Mesendoderm (in vitro differentiated cells): ENCODE measurements at regions not wholly inside any gene's neighbourhood (a gene's known extent, or its start where the extent isn't known, plus 50 kb on each side); places are given as distances from the start of the nearest gene placed in this dataset.

Source experiments
- DNase-seq: peaks from one replicate; pipeline ENCODE4 v3.0.0; 2013
- H2AK5ac ChIP-seq: 2 replicates; pipeline ENCODE4 v1.6.1; 2013; ENCODE audit warnings: low read length, inconsistent platforms
- H2BK120ac ChIP-seq: 2 replicates; pipeline ENCODE4 v1.6.1; 2013; ENCODE audit warnings: low read depth, mild to moderate bottlenecking, low read length, moderate library complexity, mixed read lengths
- H2BK15ac ChIP-seq: replicated peaks from 2 replicates; pipeline ENCODE4 v1.6.1; 2013; ENCODE audit warnings: low read depth, mild to moderate bottlenecking, moderate library complexity
- H2BK5ac ChIP-seq: 2 replicates; pipeline ENCODE4 v1.6.1; 2013; ENCODE audit warnings: low read length, inconsistent platforms
- H3K18ac ChIP-seq: 2 replicates; pipeline ENCODE4 v1.6.1; 2013; ENCODE audit warnings: mild to moderate bottlenecking, low read length, mixed read lengths
- H3K23ac ChIP-seq: one replicate; pipeline ENCODE4 v1.6.1; 2013; ENCODE audit warnings: low read length
- H3K27ac ChIP-seq: 2 replicates; pipeline ENCODE4 v1.5.1; 2013; ENCODE audit warnings: low read depth, mild to moderate bottlenecking, inconsistent platforms, low read length, moderate library complexity
- H3K27me3 ChIP-seq: 2 replicates; pipeline ENCODE4 v1.6.1; 2013; ENCODE audit warnings: low read length, control low read depth, mild to moderate bottlenecking, inconsistent platforms; ENCODE audit not compliant: insufficient read depth, poor library complexity
- H3K36me3 ChIP-seq: 2 replicates; pipeline ENCODE4 v1.6.1; 2013; ENCODE audit warnings: low read length, inconsistent platforms; ENCODE audit not compliant: control insufficient read depth, insufficient read depth
- H3K4ac ChIP-seq: one replicate; pipeline ENCODE4 v1.6.1; 2013; ENCODE audit warnings: low read depth, mild to moderate bottlenecking, low read length, moderate library complexity
- H3K4me1 ChIP-seq: 2 replicates; pipeline ENCODE4 v1.6.1; 2013; ENCODE audit warnings: low read depth, low read length, inconsistent platforms; ENCODE audit not compliant: control insufficient read depth
- H3K4me2 ChIP-seq: 2 replicates; pipeline ENCODE4 v1.6.1; 2013; ENCODE audit warnings: low read length
- H3K4me3 ChIP-seq: 2 replicates; pipeline ENCODE4 v1.5.1; 2013; ENCODE audit warnings: mild to moderate bottlenecking, low read length
- H3K56ac ChIP-seq: one replicate; pipeline ENCODE4 v1.6.1; 2013; ENCODE audit warnings: low read length
- H3K79me1 ChIP-seq: 2 replicates; pipeline ENCODE4 v1.6.1; 2013; ENCODE audit warnings: low read length, inconsistent platforms
- H3K79me2 ChIP-seq: 2 replicates; pipeline ENCODE4 v1.6.1; 2013; ENCODE audit warnings: mild to moderate bottlenecking, low read length; ENCODE audit not compliant: control insufficient read depth, insufficient read depth
- H3K9ac ChIP-seq: 2 replicates; pipeline ENCODE4 v1.6.1; 2013; ENCODE audit warnings: low read length, inconsistent platforms
- H4K5ac ChIP-seq: one replicate; pipeline ENCODE4 v1.6.1; 2013; ENCODE audit warnings: low read length
- H4K8ac ChIP-seq: one replicate; pipeline ENCODE4 v1.6.1; 2013; ENCODE audit warnings: low read depth, mild to moderate bottlenecking, control low read depth, low read length, moderate library complexity
- WGBS: extraction: QIAGEN DNeasy Blood & Tissue Kit; methylation state at CpG from one replicate; pipeline ENCODE4 v1.1.7; 2013; ENCODE audit warnings: low lambda C conversion rate, missing lambda C conversion rate; ENCODE audit not compliant: insufficient coverage; ENCODE audit errors: extremely low coverage; 5-methylcytosine and 5-hydroxymethylcytosine counted together

DNA sequence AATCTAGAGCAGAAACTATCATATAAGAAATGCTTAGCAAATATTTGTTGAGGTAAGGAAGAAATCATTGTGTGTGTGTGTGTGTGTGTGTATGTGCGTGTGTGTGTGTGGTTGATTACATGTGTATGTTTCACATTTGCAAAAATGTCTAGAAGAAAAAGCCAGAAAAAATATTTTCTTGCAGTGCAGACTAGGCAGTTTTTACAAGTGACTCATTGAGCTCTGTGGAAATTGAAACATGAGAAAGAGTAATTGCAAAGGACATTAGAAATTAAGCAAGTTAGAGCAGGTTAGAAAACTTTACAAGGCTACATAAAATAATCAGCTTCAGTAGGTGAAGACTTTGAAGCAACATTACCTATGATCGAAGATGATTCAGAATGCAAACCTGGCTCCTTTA is 669.0 kb upstream of the EYS start:
- H3K4me2 ChIP-seq = no peak overlapping the region
- WGBS = no CpG with 5 or more reads among the region's 2 CpGs
- H3K18ac ChIP-seq = no peak overlapping the region
- H4K5ac ChIP-seq = no peak overlapping the region
- no peak overlapping the region for H3K9ac ChIP-seq
- no peaks in the 10 kb centered on the region for H3K79me1 ChIP-seq
- H2BK15ac ChIP-seq = no peak overlapping the region
- no peaks in the 10 kb centered on the region for H3K79me2 ChIP-seq
- no peak overlapping the region for H2BK5ac ChIP-seq
- H3K4ac ChIP-seq = no peak overlapping the region
- no peaks in the 10 kb centered on the region for H3K27me3 ChIP-seq
- H3K56ac ChIP-seq = no peak overlapping the region
- no peak for DNase-seq
- no peak overlapping the region for H2BK120ac ChIP-seq
- no peak overlapping the region for H2AK5ac ChIP-seq
- H3K23ac ChIP-seq = no peak overlapping the region
- no peak overlapping the region for H3K4me3 ChIP-seq
- no peaks in the 10 kb centered on the region for H3K36me3 ChIP-seq
- no peaks in the 10 kb centered on the region for H3K4me1 ChIP-seq
- no peak overlapping the region for H3K27ac ChIP-seq
- H4K8ac ChIP-seq = no peak overlapping the region

GRCh38 chr6:66369407-66369806 is 662.4 kb upstream of the EYS start:
- no peak overlapping the region for H2BK120ac ChIP-seq
- no peak overlapping the region for H3K4ac ChIP-seq
- H2BK5ac ChIP-seq = no peak overlapping the region
- no peak overlapping the region for H4K5ac ChIP-seq
- no peak overlapping the region for H3K9ac ChIP-seq
- H3K23ac ChIP-seq = no peak overlapping the region
- no peak overlapping the region for H2BK15ac ChIP-seq
- no peaks in the 10 kb centered on the region for H3K36me3 ChIP-seq
- H3K27ac ChIP-seq = no peak overlapping the region
- H2AK5ac ChIP-seq = no peak overlapping the region
- no peaks in the 10 kb centered on the region for H3K79me2 ChIP-seq
- no peak overlapping the region for H3K4me3 ChIP-seq
- no peak overlapping the region for H4K8ac ChIP-seq
- no peaks in the 10 kb centered on the region for H3K4me1 ChIP-seq
- no peak overlapping the region for H3K4me2 ChIP-seq
- H3K18ac ChIP-seq = no peak overlapping the region
- no peak for DNase-seq
- H3K27me3 ChIP-seq = no peaks in the 10 kb centered on the region
- no peaks in the 10 kb centered on the region for H3K79me1 ChIP-seq
- H3K56ac ChIP-seq = no peak overlapping the region

- H2BK120ac ChIP-seq = no peak overlapping the region
- H3K4me2 ChIP-seq = no peak overlapping the region
- no peak overlapping the region for H3K56ac ChIP-seq
- H3K36me3 ChIP-seq = no peaks in the 10 kb centered on the region
- H4K8ac ChIP-seq = no peak overlapping the region
- no peak overlapping the region for H2AK5ac ChIP-seq
- H2BK15ac ChIP-seq = no peak overlapping the region
- no peaks in the 10 kb centered on the region for H3K27me3 ChIP-seq
- H3K27ac ChIP-seq = no peak overlapping the region
- WGBS = no CpG with 5 or more reads among the region's 6 CpGs
- H3K4ac ChIP-seq = no peak overlapping the region
- no peaks in the 10 kb centered on the region for H3K4me1 ChIP-seq
- H3K23ac ChIP-seq = no peak overlapping the region
- no peak overlapping the region for H4K5ac ChIP-seq
- no peak overlapping the region for H3K4me3 ChIP-seq
- H3K79me2 ChIP-seq = no peaks in the 10 kb centered on the region
- H3K9ac ChIP-seq = no peak overlapping the region
- DNase-seq = no peak
- H3K79me1 ChIP-seq = no peaks in the 10 kb centered on the region
- H3K18ac ChIP-seq = no peak overlapping the region
- no peak overlapping the region for H2BK5ac ChIP-seq
Observed at GRCh38 chr6:66362888-66363287, 655.9 kb upstream of the EYS start.

DNA sequence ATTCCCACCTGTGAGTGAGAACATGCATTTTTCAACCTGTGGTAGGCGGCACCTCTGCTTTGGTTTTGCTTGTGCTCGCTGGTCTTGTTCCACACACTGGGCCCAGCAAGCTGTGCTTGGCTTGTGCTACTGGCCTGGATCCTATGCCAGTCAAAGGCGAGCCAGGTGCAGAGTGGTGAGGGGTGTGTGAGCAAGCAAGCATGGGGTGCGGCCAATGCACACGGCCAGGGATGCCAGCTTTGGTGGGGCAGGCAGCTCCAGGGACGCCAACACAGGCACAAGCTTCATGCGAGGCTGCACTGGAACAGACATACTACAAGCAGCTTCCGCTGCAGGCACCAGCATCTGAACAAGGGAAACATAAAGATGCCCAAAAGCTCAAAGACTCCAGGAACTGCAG is 654.9 kb upstream of the EYS start:
- Histone ChIP-seq H2BK120ac (no peak overlapping the region), H4K8ac (no peak overlapping the region), H3K27ac (no peak overlapping the region), H3K27me3 (no peaks in the 10 kb centered on the region), H3K79me2 (no peaks in the 10 kb centered on the region), H3K4me2 (no peak overlapping the region), H3K56ac (no peak overlapping the region), H4K5ac (no peak overlapping the region), H3K79me1 (no peaks in the 10 kb centered on the region), H3K18ac (no peak overlapping the region), H2BK5ac (no peak overlapping the region), H2BK15ac (no peak overlapping the region), H3K36me3 (no peaks in the 10 kb centered on the region), H3K23ac (no peak overlapping the region), H3K4me1 (no peaks in the 10 kb centered on the region), H3K9ac (no peak overlapping the region), H2AK5ac (no peak overlapping the region), H3K4ac (no peak overlapping the region), H3K4me3 (no peak overlapping the region)
- no CpG with 5 or more reads among the region's 8 CpGs for WGBS
- no peak for DNase-seq

GRCh38 chr6:66357781-66358180 is 650.8 kb upstream of the EYS start:
- no peak overlapping the region for H4K8ac ChIP-seq
- no peak overlapping the region for H3K18ac ChIP-seq
- no peak overlapping the region for H2AK5ac ChIP-seq
- H3K79me2 ChIP-seq = no peaks in the 10 kb centered on the region
- no peak overlapping the region for H3K9ac ChIP-seq
- no peak overlapping the region for H2BK120ac ChIP-seq
- no peak overlapping the region for H3K56ac ChIP-seq
- H3K4me1 ChIP-seq = no peaks in the 10 kb centered on the region
- no peaks in the 10 kb centered on the region for H3K36me3 ChIP-seq
- no peaks in the 10 kb centered on the region for H3K27me3 ChIP-seq
- no peak overlapping the region for H3K27ac ChIP-seq
- H3K4ac ChIP-seq = no peak overlapping the region
- H3K4me3 ChIP-seq = no peak overlapping the region
- H3K4me2 ChIP-seq = no peak overlapping the region
- H2BK15ac ChIP-seq = no peak overlapping the region
- DNase-seq = no peak
- no peak overlapping the region for H3K23ac ChIP-seq
- no peak overlapping the region for H2BK5ac ChIP-seq
- no peak overlapping the region for H4K5ac ChIP-seq
- no peaks in the 10 kb centered on the region for H3K79me1 ChIP-seq

GRCh38 chr6:66355471-66355870 is 648.4 kb upstream of the EYS start:
- Histone ChIP-seq H3K79me2 (no peaks in the 10 kb centered on the region), H2BK120ac (no peak overlapping the region), H3K27ac (no peak overlapping the region), H3K56ac (no peak overlapping the region), H2AK5ac (no peak overlapping the region), H3K4me3 (no peak overlapping the region), H3K36me3 (no peaks in the 10 kb centered on the region), H2BK15ac (no peak overlapping the region), H3K23ac (no peak overlapping the region), H3K9ac (no peak overlapping the region), H4K8ac (no peak overlapping the region), H3K27me3 (no peaks in the 10 kb centered on the region), H2BK5ac (no peak overlapping the region), H4K5ac (no peak overlapping the region), H3K18ac (no peak overlapping the region), H3K79me1 (no peaks in the 10 kb centered on the region), H3K4me2 (no peak overlapping the region), H3K4ac (no peak overlapping the region), H3K4me1 (no peaks in the 10 kb centered on the region)
- DNase-seq = no peak
- WGBS = no CpG with 5 or more reads among the region's 1 CpG
